ENCODE measurements at regions not wholly inside any gene's neighbourhood (a gene's known extent, or its start where the extent isn't known, plus 50 kb on each side); places are given as distances from the start of the nearest gene placed in this dataset.

DNA sequence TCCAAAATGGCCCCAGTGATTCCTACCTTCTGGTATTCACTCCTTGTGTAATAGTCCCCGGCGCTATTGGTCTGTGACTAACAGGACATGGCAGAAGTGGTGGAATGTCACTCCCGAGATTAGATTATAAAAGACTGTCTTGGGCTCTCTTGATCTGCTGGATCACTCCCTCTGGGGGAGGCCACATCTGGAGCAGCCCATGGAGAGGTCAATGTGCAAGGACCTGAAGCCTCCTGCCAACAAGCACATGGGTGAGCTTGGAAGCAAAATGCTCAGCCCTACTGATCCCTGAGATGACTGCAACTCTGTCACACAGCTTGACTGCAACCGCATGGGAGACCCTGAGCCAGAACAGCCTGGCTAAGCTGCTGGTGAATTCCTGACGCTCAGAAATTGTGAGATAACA lies 94.3 kb upstream of the GLI2 start (continued):
- TF ChIP-seq PRPF4 (IDR thresholded peaks at IDR 0.05; ENCODE audit: insufficient read depth, low read depth, low read length, poor library complexity, severe bottlenecking): no peak
- TF ChIP-seq, protein P1, sequence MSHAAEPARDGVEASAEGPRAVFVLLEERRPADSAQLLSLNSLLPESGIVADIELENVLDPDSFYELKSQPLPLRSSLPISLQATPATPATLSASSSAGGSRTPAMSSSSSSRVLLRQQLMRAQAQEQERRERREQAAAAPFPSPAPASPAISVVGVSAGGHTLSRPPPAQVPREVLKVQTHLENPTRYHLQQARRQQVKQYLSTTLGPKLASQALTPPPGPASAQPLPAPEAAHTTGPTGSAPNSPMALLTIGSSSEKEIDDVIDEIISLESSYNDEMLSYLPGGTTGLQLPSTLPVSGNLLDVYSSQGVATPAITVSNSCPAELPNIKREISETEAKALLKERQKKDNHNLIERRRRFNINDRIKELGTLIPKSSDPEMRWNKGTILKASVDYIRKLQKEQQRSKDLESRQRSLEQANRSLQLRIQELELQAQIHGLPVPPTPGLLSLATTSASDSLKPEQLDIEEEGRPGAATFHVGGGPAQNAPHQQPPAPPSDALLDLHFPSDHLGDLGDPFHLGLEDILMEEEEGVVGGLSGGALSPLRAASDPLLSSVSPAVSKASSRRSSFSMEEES (CRISPR knock-in tag; IDR thresholded peaks at IDR 0.05): no peak
- no peak for TF ChIP-seq SREBF2 (CRISPR knock-in tag; IDR thresholded peaks at IDR 0.05)
- TF ChIP-seq, protein P2, sequence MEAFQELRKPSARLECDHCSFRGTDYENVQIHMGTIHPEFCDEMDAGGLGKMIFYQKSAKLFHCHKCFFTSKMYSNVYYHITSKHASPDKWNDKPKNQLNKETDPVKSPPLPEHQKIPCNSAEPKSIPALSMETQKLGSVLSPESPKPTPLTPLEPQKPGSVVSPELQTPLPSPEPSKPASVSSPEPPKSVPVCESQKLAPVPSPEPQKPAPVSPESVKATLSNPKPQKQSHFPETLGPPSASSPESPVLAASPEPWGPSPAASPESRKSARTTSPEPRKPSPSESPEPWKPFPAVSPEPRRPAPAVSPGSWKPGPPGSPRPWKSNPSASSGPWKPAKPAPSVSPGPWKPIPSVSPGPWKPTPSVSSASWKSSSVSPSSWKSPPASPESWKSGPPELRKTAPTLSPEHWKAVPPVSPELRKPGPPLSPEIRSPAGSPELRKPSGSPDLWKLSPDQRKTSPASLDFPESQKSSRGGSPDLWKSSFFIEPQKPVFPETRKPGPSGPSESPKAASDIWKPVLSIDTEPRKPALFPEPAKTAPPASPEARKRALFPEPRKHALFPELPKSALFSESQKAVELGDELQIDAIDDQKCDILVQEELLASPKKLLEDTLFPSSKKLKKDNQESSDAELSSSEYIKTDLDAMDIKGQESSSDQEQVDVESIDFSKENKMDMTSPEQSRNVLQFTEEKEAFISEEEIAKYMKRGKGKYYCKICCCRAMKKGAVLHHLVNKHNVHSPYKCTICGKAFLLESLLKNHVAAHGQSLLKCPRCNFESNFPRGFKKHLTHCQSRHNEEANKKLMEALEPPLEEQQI (IDR thresholded peaks at IDR 0.05): no peak
- no peak for TF ChIP-seq TAF1 (IDR thresholded peaks at IDR 0.05; ENCODE audit: control insufficient read depth, extremely low read depth, insufficient read depth, low read length, severe bottlenecking)
- TF ChIP-seq ZNF589 (CRISPR knock-in tag; IDR thresholded peaks at IDR 0.05; ENCODE audit: low read depth): no peak
- TF ChIP-seq FIP1L1 (IDR thresholded peaks at IDR 0.05; ENCODE audit: low read depth, low read length, poor library complexity, severe bottlenecking): no peak
- TF ChIP-seq, protein P3, sequence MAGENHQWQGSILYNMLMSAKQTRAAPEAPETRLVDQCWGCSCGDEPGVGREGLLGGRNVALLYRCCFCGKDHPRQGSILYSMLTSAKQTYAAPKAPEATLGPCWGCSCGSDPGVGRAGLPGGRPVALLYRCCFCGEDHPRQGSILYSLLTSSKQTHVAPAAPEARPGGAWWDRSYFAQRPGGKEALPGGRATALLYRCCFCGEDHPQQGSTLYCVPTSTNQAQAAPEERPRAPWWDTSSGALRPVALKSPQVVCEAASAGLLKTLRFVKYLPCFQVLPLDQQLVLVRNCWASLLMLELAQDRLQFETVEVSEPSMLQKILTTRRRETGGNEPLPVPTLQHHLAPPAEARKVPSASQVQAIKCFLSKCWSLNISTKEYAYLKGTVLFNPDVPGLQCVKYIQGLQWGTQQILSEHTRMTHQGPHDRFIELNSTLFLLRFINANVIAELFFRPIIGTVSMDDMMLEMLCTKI (IDR thresholded peaks at IDR 0.05; ENCODE audit: partially characterized antibody): no peak
- TF ChIP-seq, protein P4, sequence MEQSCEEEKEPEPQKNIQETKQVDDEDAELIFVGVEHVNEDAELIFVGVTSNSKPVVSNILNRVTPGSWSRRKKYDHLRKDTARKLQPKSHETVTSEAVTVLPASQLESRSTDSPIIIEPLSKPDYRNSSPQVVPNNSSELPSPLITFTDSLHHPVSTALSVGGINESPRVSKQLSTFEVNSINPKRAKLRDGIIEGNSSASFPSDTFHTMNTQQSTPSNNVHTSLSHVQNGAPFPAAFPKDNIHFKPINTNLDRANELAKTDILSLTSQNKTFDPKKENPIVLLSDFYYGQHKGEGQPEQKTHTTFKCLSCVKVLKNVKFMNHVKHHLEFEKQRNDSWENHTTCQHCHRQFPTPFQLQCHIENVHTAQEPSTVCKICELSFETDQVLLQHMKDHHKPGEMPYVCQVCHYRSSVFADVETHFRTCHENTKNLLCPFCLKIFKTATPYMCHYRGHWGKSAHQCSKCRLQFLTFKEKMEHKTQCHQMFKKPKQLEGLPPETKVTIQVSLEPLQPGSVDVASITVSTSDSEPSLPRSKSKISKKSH (CRISPR knock-in tag; IDR thresholded peaks at IDR 0.05): no peak
- TF ChIP-seq, protein P5, sequence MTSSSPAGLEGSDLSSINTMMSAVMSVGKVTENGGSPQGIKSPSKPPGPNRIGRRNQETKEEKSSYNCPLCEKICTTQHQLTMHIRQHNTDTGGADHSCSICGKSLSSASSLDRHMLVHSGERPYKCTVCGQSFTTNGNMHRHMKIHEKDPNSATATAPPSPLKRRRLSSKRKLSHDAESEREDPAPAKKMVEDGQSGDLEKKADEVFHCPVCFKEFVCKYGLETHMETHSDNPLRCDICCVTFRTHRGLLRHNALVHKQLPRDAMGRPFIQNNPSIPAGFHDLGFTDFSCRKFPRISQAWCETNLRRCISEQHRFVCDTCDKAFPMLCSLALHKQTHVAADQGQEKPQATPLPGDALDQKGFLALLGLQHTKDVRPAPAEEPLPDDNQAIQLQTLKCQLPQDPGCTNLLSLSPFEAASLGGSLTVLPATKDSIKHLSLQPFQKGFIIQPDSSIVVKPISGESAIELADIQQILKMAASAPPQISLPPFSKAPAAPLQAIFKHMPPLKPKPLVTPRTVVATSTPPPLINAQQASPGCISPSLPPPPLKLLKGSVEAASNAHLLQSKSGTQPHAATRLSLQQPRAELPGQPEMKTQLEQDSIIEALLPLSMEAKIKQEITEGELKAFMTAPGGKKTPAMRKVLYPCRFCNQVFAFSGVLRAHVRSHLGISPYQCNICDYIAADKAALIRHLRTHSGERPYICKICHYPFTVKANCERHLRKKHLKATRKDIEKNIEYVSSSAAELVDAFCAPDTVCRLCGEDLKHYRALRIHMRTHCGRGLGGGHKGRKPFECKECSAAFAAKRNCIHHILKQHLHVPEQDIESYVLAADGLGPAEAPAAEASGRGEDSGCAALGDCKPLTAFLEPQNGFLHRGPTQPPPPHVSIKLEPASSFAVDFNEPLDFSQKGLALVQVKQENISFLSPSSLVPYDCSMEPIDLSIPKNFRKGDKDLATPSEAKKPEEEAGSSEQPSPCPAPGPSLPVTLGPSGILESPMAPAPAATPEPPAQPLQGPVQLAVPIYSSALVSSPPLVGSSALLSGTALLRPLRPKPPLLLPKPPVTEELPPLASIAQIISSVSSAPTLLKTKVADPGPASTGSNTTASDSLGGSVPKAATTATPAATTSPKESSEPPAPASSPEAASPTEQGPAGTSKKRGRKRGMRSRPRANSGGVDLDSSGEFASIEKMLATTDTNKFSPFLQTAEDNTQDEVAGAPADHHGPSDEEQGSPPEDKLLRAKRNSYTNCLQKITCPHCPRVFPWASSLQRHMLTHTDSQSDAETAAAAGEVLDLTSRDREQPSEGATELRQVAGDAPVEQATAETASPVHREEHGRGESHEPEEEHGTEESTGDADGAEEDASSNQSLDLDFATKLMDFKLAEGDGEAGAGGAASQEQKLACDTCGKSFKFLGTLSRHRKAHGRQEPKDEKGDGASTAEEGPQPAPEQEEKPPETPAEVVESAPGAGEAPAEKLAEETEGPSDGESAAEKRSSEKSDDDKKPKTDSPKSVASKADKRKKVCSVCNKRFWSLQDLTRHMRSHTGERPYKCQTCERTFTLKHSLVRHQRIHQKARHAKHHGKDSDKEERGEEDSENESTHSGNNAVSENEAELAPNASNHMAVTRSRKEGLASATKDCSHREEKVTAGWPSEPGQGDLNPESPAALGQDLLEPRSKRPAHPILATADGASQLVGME (CRISPR knock-in tag; IDR thresholded peaks at IDR 0.05): no peak
- no peak for TF ChIP-seq POLR2A (conservative IDR thresholded peaks at IDR 0.05)
- TF ChIP-seq, protein P6, sequence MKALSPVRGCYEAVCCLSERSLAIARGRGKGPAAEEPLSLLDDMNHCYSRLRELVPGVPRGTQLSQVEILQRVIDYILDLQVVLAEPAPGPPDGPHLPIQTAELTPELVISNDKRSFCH (CRISPR knock-in tag; IDR thresholded peaks at IDR 0.05): no peak
- TF ChIP-seq, protein P6 (tag; IDR thresholded peaks at IDR 0.05): no peak
